ENCODE measurements at regions not wholly inside any gene's neighbourhood (a gene's known extent, or its start where the extent isn't known, plus 50 kb on each side); places are given as distances from the start of the nearest gene placed in this dataset.
"Not testable (repeated sequence)": the region's sequence is repeated elsewhere in the genome, so short reads cannot be mapped to it uniquely, and the experiment has no call there.

DNA sequence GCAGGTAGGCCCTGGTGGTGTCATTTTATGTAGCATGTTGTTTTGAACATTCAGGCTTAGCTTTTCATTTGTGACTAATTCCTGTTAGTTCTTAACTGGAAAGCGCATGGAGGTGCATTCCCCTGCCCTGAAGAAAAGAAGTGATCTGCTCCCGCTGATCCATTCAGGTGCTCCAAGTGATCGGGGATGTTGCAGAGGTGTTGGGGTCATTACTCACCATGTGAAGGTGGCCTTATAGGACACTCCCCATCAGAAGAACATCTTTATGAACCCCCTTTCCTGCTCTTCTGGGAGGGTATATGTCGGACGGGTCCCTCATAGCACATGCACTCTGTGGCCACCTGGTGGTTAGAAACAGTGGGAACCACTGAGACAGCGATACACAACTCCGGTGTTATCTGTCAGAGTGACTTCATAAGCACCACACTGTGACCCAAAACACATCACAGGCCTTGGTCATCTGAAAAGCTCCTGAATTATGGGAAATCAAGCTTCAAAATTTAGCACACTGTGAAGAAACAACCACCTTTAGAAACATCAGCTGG lies 172.5 kb upstream of the NOTCH2NLA start:
- TF ChIP-seq, protein P1, sequence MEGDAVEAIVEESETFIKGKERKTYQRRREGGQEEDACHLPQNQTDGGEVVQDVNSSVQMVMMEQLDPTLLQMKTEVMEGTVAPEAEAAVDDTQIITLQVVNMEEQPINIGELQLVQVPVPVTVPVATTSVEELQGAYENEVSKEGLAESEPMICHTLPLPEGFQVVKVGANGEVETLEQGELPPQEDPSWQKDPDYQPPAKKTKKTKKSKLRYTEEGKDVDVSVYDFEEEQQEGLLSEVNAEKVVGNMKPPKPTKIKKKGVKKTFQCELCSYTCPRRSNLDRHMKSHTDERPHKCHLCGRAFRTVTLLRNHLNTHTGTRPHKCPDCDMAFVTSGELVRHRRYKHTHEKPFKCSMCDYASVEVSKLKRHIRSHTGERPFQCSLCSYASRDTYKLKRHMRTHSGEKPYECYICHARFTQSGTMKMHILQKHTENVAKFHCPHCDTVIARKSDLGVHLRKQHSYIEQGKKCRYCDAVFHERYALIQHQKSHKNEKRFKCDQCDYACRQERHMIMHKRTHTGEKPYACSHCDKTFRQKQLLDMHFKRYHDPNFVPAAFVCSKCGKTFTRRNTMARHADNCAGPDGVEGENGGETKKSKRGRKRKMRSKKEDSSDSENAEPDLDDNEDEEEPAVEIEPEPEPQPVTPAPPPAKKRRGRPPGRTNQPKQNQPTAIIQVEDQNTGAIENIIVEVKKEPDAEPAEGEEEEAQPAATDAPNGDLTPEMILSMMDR (IDR thresholded peaks at IDR 0.05): peak; percentile 69
- H3K4me1 ChIP-seq (ENCODE audit: control insufficient read depth in 2 of 2, insufficient read depth in 2 of 2, low read length in 2 of 2); H3K27me3 ChIP-seq (replicated peaks in 1 of 4; ENCODE audit: control extremely low read depth in 1 of 4, control insufficient read depth in 3 of 4, insufficient read depth in 4 of 4, low read length in 3 of 4); H3K27ac ChIP-seq (ENCODE audit: low read length in 2 of 2); H3K9me3 Mint-ChIP-seq (ENCODE audit: insufficient read depth); intact Hi-C loops (cut with micrococcal nuclease); H3K79me2 ChIP-seq (ENCODE audit: control insufficient read depth, insufficient read depth, low read length); H3K4me3 Mint-ChIP-seq; H3K4me2 ChIP-seq (replicated peaks; ENCODE audit: low read depth, low read length, poor library complexity, severe bottlenecking); H3K9ac ChIP-seq (ENCODE audit: low read length); H4K20me1 ChIP-seq (ENCODE audit: control insufficient read depth, insufficient read depth, low read length, poor library complexity, severe bottlenecking); H2AFZ ChIP-seq (ENCODE audit: insufficient read depth, low read depth, low read length, poor library complexity, severe bottlenecking); H3K4me1 Mint-ChIP-seq; CTCF ChIA-PET; H3K9me3 ChIP-seq (ENCODE audit: control extremely low read depth in 1 of 3, control insufficient read depth in 2 of 3, insufficient read depth in 1 of 3, low read length in 2 of 3); POLR2A ChIA-PET; H3K36me3 ChIP-seq (replicated peaks in 1 of 2; ENCODE audit: control extremely low read depth in 1 of 2, control insufficient read depth in 1 of 2, extremely low read depth in 1 of 2, insufficient read depth in 2 of 2, low read length in 1 of 2); H3K27me3 Mint-ChIP-seq; H3K4me3 ChIP-seq (ENCODE audit: control extremely low read depth in 1 of 5, extremely low read depth in 1 of 5, insufficient read depth in 1 of 5, low read depth in 2 of 5, low read length in 4 of 5): not testable (repeated sequence)
- WGBS (ENCODE audit: insufficient coverage): 0% methylated on average over 2 of the region's 7 CpGs
- DNase-seq (peak; percentile 42), ATAC-seq (ENCODE audit: low read depth) (peak; percentile 72)
- H3K27ac Mint-ChIP-seq: peak overlapping the region; percentile 53

DNA sequence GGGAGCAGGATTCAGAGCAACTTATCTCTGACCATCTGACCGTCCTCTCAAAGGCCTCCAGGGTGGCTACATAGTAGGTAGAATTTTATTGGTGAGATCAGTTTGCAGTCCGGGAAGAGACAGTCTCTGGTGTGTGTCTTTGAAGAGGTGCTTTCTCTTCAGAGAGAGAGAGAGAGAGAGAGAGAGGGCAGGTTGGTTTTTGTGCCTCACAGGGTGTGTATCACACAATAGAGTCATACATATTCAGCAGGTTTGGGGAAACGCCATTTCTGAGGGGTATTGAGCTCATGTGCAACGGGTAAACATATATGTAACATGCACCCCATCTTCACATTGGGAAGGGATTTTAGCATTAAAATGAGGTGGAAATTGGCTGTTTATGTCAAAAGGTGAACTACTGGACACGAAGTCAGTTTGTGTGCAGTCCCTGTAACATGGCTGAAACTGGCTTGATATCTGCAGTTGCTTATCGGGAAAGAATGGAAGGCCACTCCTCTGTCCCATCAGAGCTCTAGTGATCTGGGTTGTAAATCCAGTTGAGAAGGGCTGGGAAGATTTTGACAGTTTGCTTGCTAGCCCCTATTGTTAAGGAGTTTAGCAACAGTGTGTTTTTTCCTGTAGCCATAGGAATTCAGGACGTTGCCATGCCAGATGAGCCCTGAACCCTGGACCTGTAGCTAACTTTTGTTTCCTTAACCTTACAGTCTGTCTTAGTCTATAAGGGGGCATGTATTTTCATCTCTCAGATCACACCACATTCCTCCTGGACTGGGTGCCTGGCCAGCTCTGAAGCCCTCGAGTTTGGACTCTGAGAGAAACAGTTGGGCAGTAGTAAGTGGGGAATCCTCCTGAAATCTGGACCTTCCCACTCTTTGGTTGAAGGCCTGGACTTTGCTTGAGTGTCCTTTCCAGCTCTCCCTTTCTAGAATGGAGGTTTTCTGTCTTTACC lies 171.6 kb upstream of the NOTCH2NLA start:
- ATAC-seq (ENCODE audit: low read depth); H3K79me2 ChIP-seq (ENCODE audit: control insufficient read depth, insufficient read depth, low read length); H3K9ac ChIP-seq (ENCODE audit: low read length); CTCF ChIA-PET; H3K27ac Mint-ChIP-seq; H3K4me1 Mint-ChIP-seq; H2AFZ ChIP-seq (ENCODE audit: insufficient read depth, low read depth, low read length, poor library complexity, severe bottlenecking); POLR2A ChIA-PET; H3K4me3 ChIP-seq (ENCODE audit: control extremely low read depth in 1 of 5, extremely low read depth in 1 of 5, insufficient read depth in 1 of 5, low read depth in 2 of 5, low read length in 4 of 5); H3K27me3 Mint-ChIP-seq; DNase-seq; intact Hi-C loops (cut with micrococcal nuclease); H3K9me3 Mint-ChIP-seq (ENCODE audit: insufficient read depth); H3K4me1 ChIP-seq (ENCODE audit: control insufficient read depth in 2 of 2, insufficient read depth in 2 of 2, low read length in 2 of 2); H3K4me3 Mint-ChIP-seq; H4K20me1 ChIP-seq (ENCODE audit: control insufficient read depth, insufficient read depth, low read length, poor library complexity, severe bottlenecking); H3K27ac ChIP-seq (ENCODE audit: low read length in 2 of 2); H3K4me2 ChIP-seq (replicated peaks; ENCODE audit: low read depth, low read length, poor library complexity, severe bottlenecking); H3K36me3 ChIP-seq (replicated peaks in 1 of 2; ENCODE audit: control extremely low read depth in 1 of 2, control insufficient read depth in 1 of 2, extremely low read depth in 1 of 2, insufficient read depth in 2 of 2, low read length in 1 of 2); H3K27me3 ChIP-seq (replicated peaks in 1 of 4; ENCODE audit: control extremely low read depth in 1 of 4, control insufficient read depth in 3 of 4, insufficient read depth in 4 of 4, low read length in 3 of 4); H3K9me3 ChIP-seq (ENCODE audit: control extremely low read depth in 1 of 3, control insufficient read depth in 2 of 3, insufficient read depth in 1 of 3, low read length in 2 of 3): not testable (repeated sequence)
- 100% methylated on average over 2 of the region's 8 CpGs for WGBS (ENCODE audit: insufficient coverage)

DNA sequence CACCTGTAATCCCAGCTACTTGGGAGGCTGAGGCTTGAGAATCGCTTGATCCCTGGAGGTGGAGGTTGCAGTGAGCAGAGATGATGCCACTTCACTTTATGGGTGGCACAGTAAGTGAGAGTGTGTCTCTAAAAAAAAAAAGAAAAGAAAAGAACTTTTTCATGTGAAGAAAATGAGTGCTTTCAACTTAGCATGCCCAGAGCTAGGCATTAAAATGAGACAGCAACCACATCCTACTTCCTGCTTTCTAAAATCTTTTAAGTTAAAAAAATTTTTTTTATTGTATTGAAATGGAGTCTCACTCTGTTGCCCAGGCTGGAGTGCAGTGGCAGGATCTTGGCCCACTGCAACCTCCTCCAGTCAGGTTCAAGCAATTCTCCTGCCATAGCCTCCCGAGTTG lies 170.4 kb upstream of the NOTCH2NLA start:
- H3K4me2 ChIP-seq (replicated peaks; ENCODE audit: low read depth, low read length, poor library complexity, severe bottlenecking); H4K20me1 ChIP-seq (ENCODE audit: control insufficient read depth, insufficient read depth, low read length, poor library complexity, severe bottlenecking); H3K27ac Mint-ChIP-seq; H3K9me3 Mint-ChIP-seq (ENCODE audit: insufficient read depth); H3K9me3 ChIP-seq (ENCODE audit: control extremely low read depth in 1 of 3, control insufficient read depth in 2 of 3, insufficient read depth in 1 of 3, low read length in 2 of 3); ATAC-seq (ENCODE audit: low read depth); intact Hi-C loops (cut with micrococcal nuclease); POLR2A ChIA-PET; H3K27me3 ChIP-seq (replicated peaks in 1 of 4; ENCODE audit: control extremely low read depth in 1 of 4, control insufficient read depth in 3 of 4, insufficient read depth in 4 of 4, low read length in 3 of 4); H3K4me1 Mint-ChIP-seq; H3K4me3 Mint-ChIP-seq; H3K4me1 ChIP-seq (ENCODE audit: control insufficient read depth in 2 of 2, insufficient read depth in 2 of 2, low read length in 2 of 2); DNase-seq; H3K79me2 ChIP-seq (ENCODE audit: control insufficient read depth, insufficient read depth, low read length); H3K36me3 ChIP-seq (replicated peaks in 1 of 2; ENCODE audit: control extremely low read depth in 1 of 2, control insufficient read depth in 1 of 2, extremely low read depth in 1 of 2, insufficient read depth in 2 of 2, low read length in 1 of 2); H3K27ac ChIP-seq (ENCODE audit: low read length in 2 of 2); H3K9ac ChIP-seq (ENCODE audit: low read length); H2AFZ ChIP-seq (ENCODE audit: insufficient read depth, low read depth, low read length, poor library complexity, severe bottlenecking); H3K4me3 ChIP-seq (ENCODE audit: control extremely low read depth in 1 of 5, extremely low read depth in 1 of 5, insufficient read depth in 1 of 5, low read depth in 2 of 5, low read length in 4 of 5); H3K27me3 Mint-ChIP-seq; CTCF ChIA-PET: not testable (repeated sequence)
- WGBS (ENCODE audit: insufficient coverage): no CpG with 5 or more reads among the region's 2 CpGs

Measured in B cell (primary cell).